ENCODE measurements at regions not wholly inside any gene's neighbourhood (a gene's known extent, or its start where the extent isn't known, plus 50 kb on each side); places are given as distances from the start of the nearest gene placed in this dataset.

GRCh38 chr1:79785561-79785960, 779.0 kb upstream of the ADGRL4 start:
- no peak for TF ChIP-seq FOXP2 (optimal IDR thresholded peaks at IDR 0.05; ENCODE audit: control extremely low read depth, extremely low read length, insufficient read depth)
- no peak for TF ChIP-seq EZH2 (IDR thresholded peaks at IDR 0.05)
- no peak for TF ChIP-seq POLR2AphosphoS5 (IDR thresholded peaks at IDR 0.05; ENCODE audit: borderline replicate concordance, low read depth, low read length)

Measured in SK-N-MC (cell line).